ELR (cell line): ENCODE measurements at regions not wholly inside any gene's neighbourhood (a gene's known extent, or its start where the extent isn't known, plus 50 kb on each side); places are given as distances from the start of the nearest gene placed in this dataset.

Experiments
- DNase-seq: peaks from one replicate; pipeline ENCODE4 v3.0.0-alpha.2; 2015; ENCODE audit warnings: low read depth

DNA sequence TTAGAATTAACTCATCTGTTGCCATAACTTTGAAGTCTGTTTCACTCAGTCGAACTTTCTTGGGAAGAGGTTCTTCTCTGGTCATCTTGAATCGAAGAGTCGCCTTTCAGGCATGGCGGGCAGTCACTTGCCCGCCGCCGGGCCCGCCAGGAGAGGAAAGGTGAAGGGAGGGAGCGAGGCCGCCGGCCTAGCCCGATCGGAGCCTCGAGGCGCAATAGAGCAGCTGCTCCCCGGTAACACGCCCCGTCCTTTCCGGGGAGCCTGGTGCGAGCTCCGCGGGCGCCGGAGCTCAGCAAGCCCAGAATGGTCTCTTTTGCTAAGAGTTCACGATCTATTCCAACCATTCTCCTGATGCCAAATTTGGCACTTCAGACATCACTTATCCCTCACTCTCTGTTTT lies 591.8 kb downstream of the TFAP2B start:
- no peak for DNase-seq

DNA sequence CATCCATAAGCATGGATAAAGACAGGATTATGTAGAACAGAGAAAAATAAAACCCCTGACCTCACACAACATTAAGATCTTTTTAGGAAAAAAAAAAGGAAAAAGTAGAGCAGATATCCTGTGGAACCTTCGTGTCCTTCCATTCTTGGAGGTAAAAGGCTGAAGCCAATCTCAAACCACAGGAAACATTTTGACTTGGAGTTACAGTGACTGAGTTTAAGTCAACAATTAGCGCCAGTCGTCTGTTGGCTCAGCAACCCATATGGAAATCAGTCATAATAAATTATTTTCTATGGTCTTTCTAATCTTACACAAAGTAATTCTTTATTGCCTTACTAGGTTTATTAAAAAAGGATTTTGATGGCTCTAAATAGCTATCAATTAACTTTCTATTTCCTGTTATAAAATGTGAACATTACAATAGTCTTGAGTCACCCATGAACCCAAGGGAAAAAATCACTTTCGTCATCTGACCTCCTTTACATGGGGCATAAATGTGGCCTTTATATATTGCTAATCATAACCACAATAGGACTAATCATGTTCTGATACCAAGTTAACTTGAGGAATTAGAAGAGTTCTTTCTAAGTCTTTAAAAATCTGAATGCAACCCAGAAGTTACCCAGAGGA lies 592.9 kb downstream of the TFAP2B start:
- DNase-seq, result no peak

DNA sequence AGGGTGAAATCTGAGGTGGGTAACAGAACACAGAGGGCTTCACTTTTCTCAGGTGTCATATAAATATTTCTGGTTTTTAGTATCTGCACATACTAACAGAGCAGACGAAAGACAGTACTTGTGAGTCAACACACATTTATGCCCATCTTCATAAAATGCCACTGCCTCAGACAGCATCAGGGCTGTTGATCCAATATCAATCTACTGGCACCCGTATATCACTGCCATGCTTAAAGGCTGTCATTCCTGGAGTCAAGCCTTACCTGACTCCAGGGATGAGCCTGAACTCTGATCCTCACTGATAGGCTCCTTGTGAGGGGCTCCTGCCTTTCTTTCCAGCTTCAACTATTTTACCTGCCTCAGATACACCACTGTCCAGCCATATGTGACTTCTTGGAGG lies 595.7 kb downstream of the TFAP2B start:
- DNase-seq, result no peak

DNA sequence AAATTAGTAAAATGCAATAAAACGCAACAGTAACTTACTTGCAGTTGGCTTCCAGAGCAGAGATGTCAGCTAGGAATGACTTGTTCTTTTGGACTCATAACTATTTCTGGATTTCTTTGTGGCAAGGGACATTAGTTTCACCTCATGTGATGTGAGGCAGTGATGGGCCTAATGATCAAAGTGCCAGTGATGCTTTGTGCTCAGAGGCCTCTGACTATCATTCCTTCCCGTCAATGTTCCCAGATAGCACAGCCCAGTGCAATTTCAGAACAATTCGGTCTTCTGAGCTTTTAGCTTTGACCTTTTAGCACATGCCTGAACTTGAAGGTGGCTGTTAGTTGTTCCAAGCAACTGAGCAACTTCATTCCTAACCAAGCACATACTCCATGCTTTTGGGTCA lies 596.8 kb downstream of the TFAP2B start:
- no peak for DNase-seq

DNA sequence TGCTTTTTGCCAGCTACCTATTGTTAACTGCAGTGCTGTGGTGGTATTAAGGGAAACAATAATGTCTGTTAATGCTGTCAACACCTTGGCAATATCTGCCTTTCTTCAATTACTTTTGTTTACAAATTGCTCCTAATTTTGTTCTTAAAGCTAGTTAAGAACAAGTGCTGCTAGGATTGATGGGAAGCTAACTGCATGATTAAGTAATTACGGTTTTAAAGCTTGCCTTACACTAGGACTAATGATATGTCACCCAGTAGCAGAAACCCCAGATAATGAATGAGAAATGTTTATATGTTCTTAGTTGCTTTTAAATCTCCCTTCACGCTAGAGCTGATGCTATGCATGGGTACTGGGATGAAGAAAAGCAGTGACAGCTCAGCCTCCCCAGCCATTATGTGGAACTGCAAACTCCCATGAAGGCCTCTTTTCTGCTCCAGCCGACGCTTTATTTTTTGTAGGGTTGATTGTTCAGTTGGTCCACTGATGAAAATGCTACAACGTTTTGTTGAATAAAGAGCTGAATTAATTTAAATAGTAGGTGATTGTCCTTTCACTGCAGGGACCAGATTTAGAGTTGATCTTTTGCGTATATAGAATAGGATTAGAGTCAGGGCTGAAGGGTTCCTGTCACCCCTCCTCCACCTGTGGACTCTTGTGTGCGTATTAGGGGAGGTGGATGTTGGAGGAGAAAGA lies 610.5 kb downstream of the TFAP2B start:
- DNase-seq, result no peak

DNA sequence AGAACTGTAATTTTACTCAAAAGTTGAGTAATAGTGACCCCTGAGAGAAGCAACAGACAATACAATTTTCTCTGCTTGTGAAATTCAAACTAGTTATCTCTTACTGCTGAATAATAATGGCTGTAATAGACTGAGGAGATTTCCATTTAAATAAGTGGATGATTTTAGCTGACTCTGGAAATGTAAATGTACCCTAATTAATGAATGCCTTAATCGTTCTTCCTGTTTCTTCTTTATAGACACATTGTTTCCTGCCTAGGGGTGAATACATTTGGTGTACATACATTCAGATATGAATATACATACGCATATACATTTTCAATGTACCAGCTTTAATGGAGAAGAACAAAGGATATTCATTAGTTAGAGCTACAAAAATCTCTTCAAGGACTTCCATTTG lies 611.9 kb downstream of the TFAP2B start:
- no peak for DNase-seq

DNA sequence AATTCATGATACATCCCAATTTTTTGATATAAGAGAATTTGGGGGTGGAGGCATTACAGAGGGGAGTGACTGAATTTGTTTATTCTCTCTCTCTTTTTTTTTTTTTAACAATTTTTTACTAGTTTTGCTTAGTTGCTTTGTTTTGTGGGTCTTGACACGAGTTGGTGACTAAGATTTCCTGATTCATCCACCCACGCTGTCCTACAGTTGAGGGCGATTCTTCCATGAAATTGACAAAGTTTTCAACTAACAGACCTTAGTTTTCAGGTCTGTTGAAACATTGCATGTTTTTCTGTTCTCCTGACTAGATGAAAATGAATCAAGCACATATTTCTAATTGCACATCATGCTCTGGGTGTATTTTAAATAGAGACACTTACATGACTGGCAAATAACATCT lies 613.8 kb downstream of the TFAP2B start:
- DNase-seq, result peak; percentile 0

DNA sequence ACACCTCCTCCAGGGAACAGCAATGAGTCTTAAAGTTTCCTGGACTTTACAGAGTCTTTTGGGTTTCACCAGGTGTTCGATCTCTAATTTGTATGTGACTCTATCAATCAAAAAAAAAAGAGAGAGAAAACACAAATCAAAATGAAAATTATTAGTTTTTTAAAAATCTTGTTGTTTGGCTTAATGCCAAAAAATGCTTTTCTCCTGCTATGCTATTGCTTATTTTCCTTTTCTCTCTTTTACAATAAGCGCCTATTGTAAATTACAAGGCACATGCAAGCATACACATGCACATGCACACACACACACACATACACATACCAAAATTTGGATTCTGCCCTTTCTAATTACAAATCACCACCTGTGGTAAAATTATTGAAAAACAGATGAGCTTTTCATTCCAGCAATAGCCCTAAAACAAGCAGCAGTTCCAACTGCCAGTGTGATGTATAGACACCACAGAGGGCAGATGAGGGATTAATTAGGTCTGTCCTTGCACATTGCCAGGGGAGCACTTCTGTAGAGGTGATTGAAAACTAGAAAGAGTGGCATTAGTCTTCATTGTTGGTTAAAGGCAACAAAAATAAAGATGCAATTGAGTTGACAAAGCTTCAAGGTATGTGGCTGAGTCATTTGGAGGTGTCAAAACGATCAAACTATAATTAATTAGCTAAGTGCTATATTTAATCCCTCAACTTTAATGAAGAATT lies 631.7 kb downstream of the TFAP2B start:
- DNase-seq, result no peak

DNA sequence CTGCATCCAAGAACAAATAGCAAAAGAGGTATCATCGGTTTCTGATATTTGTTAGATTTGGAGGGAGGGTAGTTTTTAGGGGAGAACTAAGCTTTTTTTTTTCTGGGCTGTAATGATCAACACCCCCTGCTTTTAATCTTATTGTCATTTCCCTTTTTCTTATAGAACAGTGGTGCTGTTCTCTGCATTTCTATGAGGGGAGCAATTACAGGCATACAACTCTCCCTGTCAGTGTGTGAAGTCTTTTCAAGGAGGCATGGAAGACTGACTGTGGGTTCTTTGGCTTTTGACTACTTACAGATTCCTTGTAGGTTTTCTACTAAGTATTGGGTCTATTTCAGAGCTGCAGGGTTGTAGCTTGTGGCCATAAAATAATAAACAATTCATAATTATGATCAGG lies 632.3 kb downstream of the TFAP2B start:
- DNase-seq, result no peak

DNA sequence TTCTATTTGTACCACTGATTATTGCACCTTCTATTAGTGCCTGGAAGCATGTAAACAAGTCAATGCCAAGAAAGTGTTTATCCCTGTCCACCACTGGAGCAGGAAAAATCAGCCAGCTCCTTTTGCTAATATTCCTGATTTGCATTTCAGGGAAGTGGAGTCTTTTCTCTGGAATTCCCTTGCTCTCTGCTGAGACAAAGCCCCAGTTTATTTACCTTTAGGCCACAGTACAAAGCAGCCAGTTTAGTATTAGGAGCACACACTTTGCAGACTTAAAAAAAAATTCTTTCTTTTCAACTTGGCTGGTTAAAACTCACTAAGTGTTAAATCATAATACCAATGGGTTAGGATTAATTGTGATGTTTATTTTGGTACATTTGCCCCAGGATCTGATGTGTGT lies 631.1 kb downstream of the PKHD1 start:
- DNase-seq, result no peak

DNA sequence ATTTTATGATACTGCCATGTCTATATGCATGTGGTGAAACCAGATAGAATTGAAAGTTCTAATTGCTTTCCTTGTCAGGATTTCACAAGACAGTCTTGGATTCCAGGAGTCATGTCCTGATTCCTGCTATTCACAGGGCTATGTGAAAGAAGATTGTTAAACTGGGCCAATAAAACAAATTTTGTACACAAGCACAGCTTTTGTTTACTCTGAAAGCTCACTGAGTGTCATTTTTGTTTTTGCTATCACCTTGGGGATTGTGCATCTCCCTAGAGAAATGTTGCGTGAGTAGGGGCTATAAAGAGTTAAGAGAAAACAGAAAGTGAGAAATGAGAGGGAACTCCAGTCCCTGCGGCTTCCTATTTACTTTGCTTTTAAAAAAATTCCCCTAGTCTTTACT lies 627.5 kb downstream of the PKHD1 start:
- no peak for DNase-seq

DNA sequence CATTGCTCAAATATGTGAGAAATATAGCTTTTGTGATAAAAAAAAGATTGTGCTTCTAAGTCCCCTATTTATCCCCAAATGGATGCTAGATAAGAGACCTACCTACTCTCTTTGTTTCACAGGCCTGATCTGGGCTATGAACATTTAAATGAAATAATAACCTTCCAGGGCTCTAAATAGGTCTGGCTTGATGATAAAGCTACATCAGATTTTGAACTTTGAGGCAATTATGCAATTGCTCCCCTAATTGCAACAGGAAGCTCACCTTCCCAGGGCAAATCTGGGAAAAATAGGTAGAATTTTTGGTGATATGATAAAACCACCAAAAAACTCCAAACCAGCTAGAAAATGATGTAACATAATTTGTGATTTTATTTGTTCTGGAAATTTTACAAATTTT lies 624.5 kb downstream of the PKHD1 start:
- no peak for DNase-seq

DNA sequence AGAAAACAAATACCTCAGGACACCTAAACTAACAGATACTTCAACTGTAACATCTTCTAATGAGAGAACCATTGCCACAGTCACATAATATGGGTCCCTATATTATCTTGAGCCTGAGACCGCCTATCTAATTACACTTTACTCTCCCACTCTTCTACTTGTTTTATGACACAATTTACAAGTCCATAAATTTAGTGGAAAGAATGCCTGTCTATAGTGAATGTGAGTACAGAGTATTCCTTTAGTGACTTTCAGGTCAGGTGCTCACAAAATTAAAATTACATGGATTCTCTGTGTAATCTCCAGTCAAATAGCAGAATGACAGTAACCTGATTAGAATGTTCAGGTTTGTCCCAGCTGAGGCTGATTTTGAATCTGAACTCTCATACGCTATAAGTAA lies 624.1 kb downstream of the PKHD1 start:
- no peak for DNase-seq

DNA sequence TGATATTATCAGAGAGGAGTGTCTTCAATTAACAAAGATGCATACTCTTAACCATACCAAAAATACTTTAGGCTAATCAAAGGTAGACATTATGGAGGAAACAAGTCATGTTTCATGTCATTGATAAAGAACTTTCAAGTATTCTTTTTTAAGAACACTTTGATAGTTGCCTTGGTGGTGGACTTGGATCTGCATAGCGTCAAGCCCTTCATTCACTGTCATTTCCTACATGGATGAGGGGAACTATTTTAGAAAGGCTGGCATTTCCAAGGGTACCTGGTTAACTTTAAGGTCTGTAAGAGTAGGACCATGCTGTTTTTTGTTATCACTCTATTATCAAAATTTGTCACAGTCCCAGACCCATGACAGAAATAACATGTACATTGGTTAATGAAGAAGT lies 622.5 kb downstream of the PKHD1 start:
- no peak for DNase-seq

DNA sequence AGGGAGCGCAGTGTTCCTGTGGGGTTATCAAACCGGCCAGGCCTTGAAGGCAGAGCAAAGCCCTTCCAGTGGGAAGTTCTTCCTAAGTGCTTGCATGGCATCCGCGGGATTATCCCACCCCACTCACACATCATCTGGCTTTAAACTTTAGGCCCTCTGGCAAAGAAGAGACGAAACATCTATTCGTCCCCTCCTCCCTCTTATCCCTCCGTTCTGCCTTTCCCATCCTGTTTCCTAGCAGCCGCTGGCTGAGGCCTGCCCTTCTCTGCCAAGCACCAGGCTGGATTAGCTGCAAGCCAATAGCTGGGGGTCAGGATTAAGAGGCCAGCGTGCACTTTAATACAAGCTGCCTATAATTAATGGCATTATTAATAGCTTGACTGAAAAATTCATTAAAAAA lies 621.0 kb downstream of the PKHD1 start:
- DNase-seq, result no peak

DNA sequence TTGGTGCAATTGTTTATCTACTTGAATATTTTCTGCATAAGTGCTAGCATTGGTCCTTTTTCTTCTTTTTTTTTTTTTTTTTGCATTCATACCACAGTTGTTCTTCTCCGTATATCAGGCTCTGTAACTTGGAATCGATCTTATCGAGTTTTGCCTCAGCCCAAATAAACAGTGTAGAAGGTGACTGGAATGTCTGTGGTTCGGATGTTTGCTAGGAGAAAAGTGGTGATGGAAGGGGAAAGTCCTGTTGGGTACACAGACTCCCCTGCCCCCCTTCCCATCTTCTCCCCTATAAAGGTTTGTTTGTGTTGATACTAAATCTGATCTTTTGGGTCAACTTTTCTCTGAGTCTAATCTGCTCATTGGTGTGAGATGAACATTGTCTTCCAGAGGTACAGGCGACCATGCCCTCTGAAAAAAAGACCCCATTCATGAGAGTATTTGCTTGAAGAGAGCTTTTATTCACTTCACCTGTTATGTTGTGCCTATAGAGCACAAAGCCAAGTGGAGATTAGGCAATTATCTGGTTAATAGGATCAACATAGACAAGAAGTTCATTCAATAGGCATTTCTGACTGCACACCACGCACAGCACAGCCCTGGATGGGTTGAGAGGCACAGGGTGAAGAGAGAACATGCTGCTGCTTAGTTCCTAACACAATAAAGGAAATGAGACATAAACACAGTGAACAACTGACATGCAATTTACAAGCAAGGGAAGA lies 620.0 kb downstream of the PKHD1 start:
- DNase-seq, result no peak

DNA sequence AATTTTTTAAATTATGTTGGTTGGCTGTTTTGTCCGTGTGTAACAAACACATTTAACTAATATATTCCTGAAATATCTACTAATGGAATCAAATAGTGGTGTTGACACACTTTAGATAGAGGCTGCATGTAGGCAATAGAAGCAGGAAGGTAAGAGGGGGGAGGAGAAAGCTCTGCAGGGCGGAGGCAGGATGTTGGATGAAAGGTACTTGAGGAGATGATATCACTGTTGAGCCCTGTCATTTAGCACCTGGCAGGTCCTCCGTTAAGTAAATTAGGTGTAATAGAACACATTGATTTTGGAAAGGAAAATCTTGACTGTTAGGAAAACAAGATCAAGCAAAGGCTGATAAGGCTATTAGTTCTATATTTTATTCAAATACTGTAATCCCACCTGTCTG lies 618.7 kb downstream of the PKHD1 start:
- DNase-seq, result no peak

DNA sequence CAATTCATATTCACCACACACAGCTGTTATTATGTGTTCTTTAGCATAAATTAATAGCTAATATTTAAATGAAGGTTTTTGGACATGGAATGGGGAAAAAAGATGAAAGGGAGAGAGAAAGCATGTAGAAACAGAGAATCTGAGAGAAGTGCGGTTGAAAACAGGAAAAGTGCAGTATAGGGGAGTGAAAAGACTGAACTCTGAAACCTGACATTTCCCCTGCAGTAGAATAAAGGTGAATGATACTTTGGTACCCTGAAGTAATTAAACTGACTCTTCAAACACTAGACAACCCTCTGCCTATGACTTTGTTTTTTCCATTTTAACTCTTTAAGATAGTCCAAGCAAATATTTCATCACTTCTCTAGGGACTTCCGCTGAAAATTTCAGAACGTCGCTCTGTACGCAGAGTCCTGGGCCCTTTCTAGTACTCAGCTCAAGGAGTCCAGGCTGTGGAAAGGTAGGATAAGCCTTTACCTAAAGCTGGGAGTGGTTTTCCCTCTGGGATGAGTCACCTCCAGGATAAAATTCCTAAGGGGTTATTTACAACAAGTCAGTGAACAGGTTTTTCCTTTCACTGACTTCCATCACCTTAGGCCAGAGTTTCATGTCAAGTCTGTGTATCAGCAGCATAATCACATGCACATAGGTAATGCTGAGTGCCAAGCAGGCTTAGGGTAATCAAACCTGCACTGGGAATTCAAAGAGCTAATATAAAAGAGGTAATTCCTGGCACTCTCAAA lies 614.5 kb downstream of the PKHD1 start:
- DNase-seq, result no peak

DNA sequence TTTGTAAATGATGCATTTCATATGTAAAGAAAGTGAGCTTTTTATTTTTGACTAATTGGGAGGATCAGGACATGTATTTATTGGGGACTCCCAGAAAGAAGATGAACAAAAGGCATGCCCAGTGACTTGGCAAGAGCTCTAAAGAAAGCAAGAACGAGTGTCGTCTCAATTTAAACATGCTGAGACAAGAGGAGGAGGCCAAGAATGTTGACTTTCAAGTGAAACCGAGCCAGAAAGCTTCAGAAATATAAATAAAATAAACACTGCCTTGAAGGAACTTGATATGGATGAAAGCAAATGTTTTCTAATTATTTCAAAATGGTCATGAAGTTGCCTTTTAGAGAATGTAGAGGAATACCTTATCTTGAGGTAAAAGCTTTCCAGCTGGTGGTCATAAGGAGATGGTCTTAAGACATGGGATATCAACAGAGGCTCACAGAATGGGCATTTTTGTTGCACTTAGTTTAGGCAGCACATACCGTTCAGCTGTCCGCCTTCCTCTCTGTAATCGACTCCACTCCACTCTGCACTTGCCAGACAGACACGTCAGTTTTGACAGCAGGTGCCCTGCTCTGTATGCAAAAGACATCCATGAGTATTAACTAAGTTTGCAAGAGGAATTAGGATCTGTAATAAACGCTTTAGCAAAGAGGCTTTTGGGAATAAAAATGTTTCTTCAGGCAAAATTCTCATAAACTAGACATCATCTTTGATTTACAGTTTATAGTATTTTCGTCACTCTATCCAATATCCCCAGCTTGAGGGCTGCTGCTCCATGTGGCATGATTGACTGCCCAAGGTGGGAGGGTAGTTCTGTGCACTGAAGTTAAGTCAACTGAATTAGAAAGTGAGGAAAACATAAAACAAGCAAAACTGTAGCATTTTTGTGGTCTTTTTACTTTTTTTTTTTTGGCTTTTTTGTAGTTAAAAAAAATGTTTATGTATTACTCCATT lies 613.1 kb downstream of the PKHD1 start:
- no peak for DNase-seq

DNA sequence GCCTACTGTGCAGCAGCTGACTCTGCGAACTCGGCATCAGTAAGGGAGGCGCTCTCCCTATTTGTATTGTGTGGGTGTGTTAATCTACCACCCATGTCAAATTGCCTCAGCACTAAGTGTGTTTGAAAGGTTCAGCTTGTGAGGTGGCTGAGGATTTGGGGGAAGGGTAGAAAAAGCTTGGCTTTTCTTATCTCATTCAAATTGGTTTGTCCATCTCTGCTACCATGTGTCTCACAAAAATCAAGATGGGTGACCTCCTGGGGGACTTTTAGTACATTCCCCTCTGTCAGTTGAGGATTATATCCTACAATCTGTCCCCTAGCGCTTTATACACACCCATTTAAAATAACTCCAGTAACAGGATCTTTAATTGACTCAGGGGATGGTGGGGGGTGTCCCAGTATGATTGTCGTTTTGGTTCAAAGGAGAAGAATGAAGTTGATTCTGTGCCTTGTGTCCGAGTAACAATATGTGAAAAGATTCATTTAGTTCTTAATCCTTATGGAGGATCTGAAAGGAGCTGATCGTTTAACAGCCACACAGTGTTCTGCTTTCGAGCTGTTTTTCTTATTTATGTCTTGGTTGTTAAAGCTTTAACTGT lies 609.6 kb downstream of the PKHD1 start:
- no peak for DNase-seq

DNA sequence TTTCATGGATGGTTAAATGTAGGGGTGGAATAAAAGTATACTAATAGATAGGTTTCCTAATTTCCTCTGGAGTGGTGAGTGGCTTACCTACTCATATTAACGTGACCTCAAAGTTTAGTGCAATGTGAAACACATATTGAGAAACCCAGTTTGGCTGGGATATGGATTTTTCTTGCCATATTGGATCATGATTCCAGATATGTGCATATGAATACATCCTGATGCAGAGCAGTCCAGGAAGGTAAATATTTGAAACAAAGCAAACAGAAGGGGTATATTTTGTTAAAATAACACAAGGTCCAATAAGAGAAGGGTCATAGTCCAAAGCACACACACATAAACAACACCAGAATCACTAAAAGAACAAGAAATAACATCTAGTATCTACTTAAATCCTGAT lies 608.1 kb downstream of the PKHD1 start:
- no peak for DNase-seq
